ENCODE measurements at regions not wholly inside any gene's neighbourhood (a gene's known extent, or its start where the extent isn't known, plus 50 kb on each side); places are given as distances from the start of the nearest gene placed in this dataset.

DNA sequence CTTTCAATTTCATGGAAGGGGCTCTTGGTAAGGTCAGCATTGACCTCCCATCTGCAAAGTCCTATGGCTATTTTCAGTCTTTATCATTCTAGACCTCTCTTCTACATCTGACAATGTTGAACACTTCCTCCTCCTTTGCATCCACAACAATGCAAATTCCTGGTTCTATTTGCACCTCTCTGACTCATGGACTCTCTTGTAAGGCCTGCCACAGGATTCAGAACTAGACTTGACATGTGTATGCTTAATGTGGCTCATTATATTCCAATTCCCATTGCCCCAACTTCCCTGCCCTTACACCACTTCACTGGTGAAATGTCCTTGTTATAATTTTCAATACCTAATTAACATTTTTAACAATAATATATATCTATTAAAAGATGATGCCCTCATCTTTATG is 314.3 kb upstream of the FGF13 start:
- no peak overlapping the region for H3K4me3 ChIP-seq (ENCODE audit: extremely low read depth in 1 of 4, insufficient read depth in 2 of 4, low read depth in 3 of 4, low read length in 4 of 4)
- no peak overlapping the region for H3K4me2 ChIP-seq (ENCODE audit: insufficient read depth in 1 of 2, low read depth in 2 of 2, low read length in 2 of 2)
- no peaks in the 10 kb centered on the region for H4K20me1 ChIP-seq (replicated peaks in 1 of 2; ENCODE audit: control insufficient read depth in 1 of 2, insufficient read depth in 2 of 2, low read length in 2 of 2)
- TF ChIP-seq ASH2L (IDR thresholded peaks at IDR 0.05; ENCODE audit: low read length) (no peak), CBX8 (IDR thresholded peaks at IDR 0.05; ENCODE audit: borderline replicate concordance, low read depth, low read length) (no peak), TBP (IDR thresholded peaks at IDR 0.05; ENCODE audit: low read depth, low read length) (no peak), KDM5A (IDR thresholded peaks at IDR 0.05; ENCODE audit: low read length) (no peak), CEBPB (IDR thresholded peaks at IDR 0.05; ENCODE audit: low read depth, low read length) (no peak), JUND (IDR thresholded peaks at IDR 0.05; ENCODE audit: low read length) (no peak), EGR1 (IDR thresholded peaks at IDR 0.05; ENCODE audit: borderline replicate concordance, low read depth, low read length) (no peak), SRF (IDR thresholded peaks at IDR 0.05; ENCODE audit: low read depth, low read length) (no peak)
- no peak overlapping the region for H3K56ac ChIP-seq (replicated peaks; ENCODE audit: insufficient read length, low read depth, low read length)
- no peak for DNase-seq (ENCODE audit: low read depth in 1 of 2, low spot score in 2 of 2)
- ChIA-PET CTCF (ENCODE audit: partially characterized antibody) (no interaction called here), POLR2A (ENCODE audit: partially characterized antibody) (no interaction called here)
- H2BK120ac ChIP-seq (replicated peaks; ENCODE audit: low read depth, low read length) = no peak overlapping the region
- H3K14ac ChIP-seq (ENCODE audit: insufficient read length) = no peak overlapping the region
- no peak for FAIRE-seq
- H2BK5ac ChIP-seq (ENCODE audit: low read depth, low read length) = no peak overlapping the region
- H3K23ac ChIP-seq (ENCODE audit: insufficient read length) = no peak overlapping the region
- no peak overlapping the region for H4K5ac ChIP-seq (ENCODE audit: insufficient read length, low read depth, low read length)
- H4K8ac ChIP-seq (ENCODE audit: extremely low read depth, insufficient read depth, low read length) = no peak overlapping the region
- no peaks in the 10 kb centered on the region for H3K4me1 ChIP-seq (replicated peaks in 1 of 4; ENCODE audit: control insufficient read depth in 3 of 4, insufficient read depth in 4 of 4, low read length in 3 of 4)
- H3K27me3 ChIP-seq (replicated peaks in 1 of 4; ENCODE audit: control insufficient read depth in 3 of 4, extremely low read depth in 1 of 4, insufficient read depth in 3 of 4, low read length in 3 of 4) = no peaks in the 10 kb centered on the region
- H3K27ac ChIP-seq (ENCODE audit: low read depth, low read length) = no peak overlapping the region
- no peaks in the 10 kb centered on the region; the same call in 1 of the 2 replicates for H3K23me2 ChIP-seq (ENCODE audit: low read depth, low read length)
- no peak overlapping the region for H4K91ac ChIP-seq (replicated peaks; ENCODE audit: insufficient read length, low read length)
- no peak overlapping the region for H3K4ac ChIP-seq (replicated peaks; ENCODE audit: insufficient read length, low read depth, low read length)
- no peak overlapping the region for H2BK15ac ChIP-seq (ENCODE audit: low read length)
- no peak overlapping the region for H2BK12ac ChIP-seq (ENCODE audit: low read depth, low read length)
- H3K36me3 ChIP-seq (ENCODE audit: control insufficient read depth in 2 of 4, insufficient read depth in 4 of 4, low read length in 3 of 4) = no peaks in the 10 kb centered on the region
- H3K79me1 ChIP-seq (ENCODE audit: low read depth, low read length) = no peaks in the 10 kb centered on the region
- H2AK5ac ChIP-seq (ENCODE audit: low read depth, low read length) = no peak overlapping the region
- no peaks in the 10 kb centered on the region for H3K79me2 ChIP-seq (ENCODE audit: control insufficient read depth in 1 of 2, insufficient read depth in 2 of 2, low read length in 2 of 2)
- no peak overlapping the region for H2BK20ac ChIP-seq (ENCODE audit: low read length)
- no peaks in the 10 kb centered on the region for H3K9me3 ChIP-seq (ENCODE audit: insufficient read depth in 2 of 2, low read depth in 1 of 2, low read length in 1 of 2)
- no peak overlapping the region for H2AFZ ChIP-seq (ENCODE audit: low read length)
- no peak overlapping the region for H3K9ac ChIP-seq (replicated peaks in 1 of 4; ENCODE audit: extremely low read depth in 1 of 4, low read depth in 3 of 4, low read length in 3 of 4)
- H3K18ac ChIP-seq (ENCODE audit: extremely low read depth, low read length) = no peak overlapping the region
